ENCODE measurements at regions not wholly inside any gene's neighbourhood (a gene's known extent, or its start where the extent isn't known, plus 50 kb on each side); places are given as distances from the start of the nearest gene placed in this dataset.
"Not testable (repeated sequence)": the region's sequence is repeated elsewhere in the genome, so short reads cannot be mapped to it uniquely, and the experiment has no call there.

DNA sequence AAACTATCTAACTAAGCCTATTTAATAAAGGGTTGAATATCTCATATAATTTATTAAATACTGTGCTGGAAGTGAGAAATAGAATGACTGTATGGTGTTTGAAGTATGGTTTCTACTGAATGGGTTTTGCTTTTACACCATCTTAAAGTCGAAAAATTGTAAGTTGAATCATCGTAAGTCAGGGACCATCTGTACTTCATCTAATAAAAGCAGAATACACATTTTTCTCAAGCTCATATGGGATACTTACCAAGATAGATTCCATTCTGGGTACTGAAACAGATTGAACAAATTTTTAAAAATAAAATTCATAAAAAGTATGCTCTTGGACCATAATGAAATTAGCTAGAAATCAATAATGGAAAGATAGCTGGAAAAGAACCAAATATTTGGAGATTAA is 285.4 kb downstream of the CXCL12 start:
- Histone ChIP-seq H3K36me3 (replicated peaks in 1 of 2; ENCODE audit: control insufficient read depth in 2 of 2, insufficient read depth in 2 of 2, low read length in 2 of 2) (no peaks in the 10 kb centered on the region), H2AK5ac (ENCODE audit: low read depth, low read length) (no peak overlapping the region), H3K23ac (ENCODE audit: low read depth, low read length, poor library complexity) (no peak overlapping the region), H3K4me1 (ENCODE audit: control insufficient read depth in 2 of 2, insufficient read depth in 1 of 2, low read depth in 1 of 2, low read length in 2 of 2) (peaks cover 0 to 9% of the 10 kb centered on the region in 2 donors), H3K14ac (ENCODE audit: low read length) (no peak overlapping the region), H2BK120ac (ENCODE audit: low read depth, low read length) (no peak overlapping the region), H2BK12ac (ENCODE audit: low read length) (no peak overlapping the region), H3K4me3 (ENCODE audit: low read length in 2 of 2) (no peak overlapping the region), H2AFZ (ENCODE audit: low read length) (no peak overlapping the region), H3K27me3 (ENCODE audit: control insufficient read depth in 3 of 3, insufficient read depth in 3 of 3, low read depth in 1 of 3, low read length in 3 of 3) (no peaks in the 10 kb centered on the region), H4K8ac (ENCODE audit: low read depth, low read length) (no peak overlapping the region), H2BK15ac (ENCODE audit: low read length) (no peak overlapping the region), H3K4ac (ENCODE audit: low read length) (no peak overlapping the region), H3K9ac (ENCODE audit: low read depth, low read length, poor library complexity) (no peak overlapping the region), H3K18ac (ENCODE audit: low read length) (no peak overlapping the region), H4K91ac (ENCODE audit: low read depth, low read length, poor library complexity) (no peak overlapping the region), H3K79me1 (ENCODE audit: low read depth, low read length) (no peaks in the 10 kb centered on the region), H2BK5ac (ENCODE audit: low read length) (no peak overlapping the region), H3K4me2 (ENCODE audit: insufficient read depth, low read length, poor library complexity, severe bottlenecking) (no peak overlapping the region), H3K9me3 (replicated peaks in 1 of 2; ENCODE audit: control insufficient read depth in 2 of 2, insufficient read depth in 1 of 2, low read depth in 1 of 2, low read length in 2 of 2) (no peaks in the 10 kb centered on the region), H3K27ac (replicated peaks; ENCODE audit: low read length) (no peak overlapping the region)
- DNase-seq (ENCODE audit: low spot score) = no peak
- no CpG with 5 or more reads among the region's 2 CpGs for WGBS, 2 donors (ENCODE audit: extremely low coverage in 2 of 2, insufficient read length in 2 of 2, insufficient replicate concordance in 1 of 2)

- DNase-seq (ENCODE audit: low spot score); H4K91ac ChIP-seq (ENCODE audit: low read depth, low read length, poor library complexity): not testable (repeated sequence)
These were observed 288.7 kb downstream of the CXCL12 start for GRCh38 chr10:44096217-44096616.

GRCh38 chr10:44089671-44090070 is 295.2 kb downstream of the CXCL12 start:
- Histone ChIP-seq H2BK15ac (ENCODE audit: low read length) (no peak overlapping the region), H3K18ac (ENCODE audit: low read length) (no peak overlapping the region), H2AFZ (ENCODE audit: low read length) (no peak overlapping the region), H2BK120ac (ENCODE audit: low read depth, low read length) (no peak overlapping the region), H3K27me3 (ENCODE audit: control insufficient read depth in 3 of 3, insufficient read depth in 3 of 3, low read depth in 1 of 3, low read length in 3 of 3) (no peaks in the 10 kb centered on the region), H2BK5ac (ENCODE audit: low read length) (no peak overlapping the region), H3K23ac (ENCODE audit: low read depth, low read length, poor library complexity) (no peak overlapping the region), H2AK5ac (ENCODE audit: low read depth, low read length) (no peak overlapping the region), H3K14ac (ENCODE audit: low read length) (no peak overlapping the region), H4K91ac (ENCODE audit: low read depth, low read length, poor library complexity) (no peak overlapping the region), H3K4me3 (ENCODE audit: low read length in 2 of 2) (no peak overlapping the region), H3K27ac (replicated peaks; ENCODE audit: low read length) (no peak overlapping the region), H3K4me1 (ENCODE audit: control insufficient read depth in 2 of 2, insufficient read depth in 1 of 2, low read depth in 1 of 2, low read length in 2 of 2) (peaks cover 0 to 2% of the 10 kb centered on the region in 2 donors), H3K4ac (ENCODE audit: low read length) (no peak overlapping the region), H2BK12ac (ENCODE audit: low read length) (no peak overlapping the region), H3K9me3 (replicated peaks in 1 of 2; ENCODE audit: control insufficient read depth in 2 of 2, insufficient read depth in 1 of 2, low read depth in 1 of 2, low read length in 2 of 2) (peaks cover 0 to 4% of the 10 kb centered on the region in 2 donors), H4K8ac (ENCODE audit: low read depth, low read length) (no peak overlapping the region), H3K9ac (ENCODE audit: low read depth, low read length, poor library complexity) (no peak overlapping the region), H3K36me3 (replicated peaks in 1 of 2; ENCODE audit: control insufficient read depth in 2 of 2, insufficient read depth in 2 of 2, low read length in 2 of 2) (no peaks in the 10 kb centered on the region), H3K79me1 (ENCODE audit: low read depth, low read length) (no peaks in the 10 kb centered on the region), H3K4me2 (ENCODE audit: insufficient read depth, low read length, poor library complexity, severe bottlenecking) (no peak overlapping the region)
- no CpG with 5 or more reads among the region's 1 CpG for WGBS, 2 donors (ENCODE audit: extremely low coverage in 2 of 2, insufficient read length in 2 of 2, insufficient replicate concordance in 1 of 2)
- no peak for DNase-seq (ENCODE audit: low spot score)

More at GRCh38 chr10:44096217-44096616, 288.7 kb downstream of the CXCL12 start:
- not testable (repeated sequence) for H3K9me3 ChIP-seq (replicated peaks in 1 of 2; ENCODE audit: control insufficient read depth in 2 of 2, insufficient read depth in 1 of 2, low read depth in 1 of 2, low read length in 2 of 2); H2BK15ac ChIP-seq (ENCODE audit: low read length); H3K18ac ChIP-seq (ENCODE audit: low read length); H3K4me3 ChIP-seq (ENCODE audit: low read length in 2 of 2); H3K4me1 ChIP-seq (ENCODE audit: control insufficient read depth in 2 of 2, insufficient read depth in 1 of 2, low read depth in 1 of 2, low read length in 2 of 2); H3K4ac ChIP-seq (ENCODE audit: low read length); H3K14ac ChIP-seq (ENCODE audit: low read length); H3K79me1 ChIP-seq (ENCODE audit: low read depth, low read length); H3K4me2 ChIP-seq (ENCODE audit: insufficient read depth, low read length, poor library complexity, severe bottlenecking); H3K36me3 ChIP-seq (replicated peaks in 1 of 2; ENCODE audit: control insufficient read depth in 2 of 2, insufficient read depth in 2 of 2, low read length in 2 of 2); H4K8ac ChIP-seq (ENCODE audit: low read depth, low read length); H2BK120ac ChIP-seq (ENCODE audit: low read depth, low read length); H2AFZ ChIP-seq (ENCODE audit: low read length); H2BK12ac ChIP-seq (ENCODE audit: low read length); H3K27me3 ChIP-seq (ENCODE audit: control insufficient read depth in 3 of 3, insufficient read depth in 3 of 3, low read depth in 1 of 3, low read length in 3 of 3); H3K27ac ChIP-seq (replicated peaks; ENCODE audit: low read length); H3K23ac ChIP-seq (ENCODE audit: low read depth, low read length, poor library complexity); H2BK5ac ChIP-seq (ENCODE audit: low read length); H3K9ac ChIP-seq (ENCODE audit: low read depth, low read length, poor library complexity); H2AK5ac ChIP-seq (ENCODE audit: low read depth, low read length)
- WGBS, 2 donors (ENCODE audit: extremely low coverage in 2 of 2, insufficient read length in 2 of 2, insufficient replicate concordance in 1 of 2) = no CpG with 5 or more reads among the region's 4 CpGs

DNA sequence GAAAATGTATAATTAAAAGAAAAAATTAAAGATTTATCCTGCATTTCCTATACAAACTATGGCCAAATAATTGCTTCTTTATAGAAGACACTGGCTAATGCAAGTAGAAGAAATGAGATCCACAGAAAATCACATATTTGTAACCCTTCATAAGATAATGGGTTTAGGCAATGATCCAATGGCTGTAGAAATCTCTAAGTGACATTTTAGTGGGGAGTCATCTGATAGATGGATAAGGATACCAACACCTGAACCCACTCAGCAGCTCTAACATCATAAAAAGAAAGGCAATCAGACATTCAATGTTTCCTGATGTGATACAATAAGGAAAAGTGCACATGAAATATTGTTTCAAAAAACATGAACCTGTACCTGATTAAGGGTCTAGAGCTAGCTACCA is 297.5 kb downstream of the CXCL12 start:
- Histone ChIP-seq H3K4me3 (ENCODE audit: low read length in 2 of 2) (no peak overlapping the region), H3K9me3 (replicated peaks in 1 of 2; ENCODE audit: control insufficient read depth in 2 of 2, insufficient read depth in 1 of 2, low read depth in 1 of 2, low read length in 2 of 2) (peaks cover 0 to 4% of the 10 kb centered on the region in 2 donors), H3K9ac (ENCODE audit: low read depth, low read length, poor library complexity) (no peak overlapping the region), H3K4ac (ENCODE audit: low read length) (no peak overlapping the region), H3K4me2 (ENCODE audit: insufficient read depth, low read length, poor library complexity, severe bottlenecking) (no peak overlapping the region), H3K27ac (replicated peaks; ENCODE audit: low read length) (no peak overlapping the region), H3K18ac (ENCODE audit: low read length) (no peak overlapping the region), H4K91ac (ENCODE audit: low read depth, low read length, poor library complexity) (no peak overlapping the region), H3K4me1 (ENCODE audit: control insufficient read depth in 2 of 2, insufficient read depth in 1 of 2, low read depth in 1 of 2, low read length in 2 of 2) (peaks cover 0 to 13% of the 10 kb centered on the region in 2 donors), H3K27me3 (ENCODE audit: control insufficient read depth in 3 of 3, insufficient read depth in 3 of 3, low read depth in 1 of 3, low read length in 3 of 3) (no peaks in the 10 kb centered on the region), H2AK5ac (ENCODE audit: low read depth, low read length) (no peak overlapping the region), H2AFZ (ENCODE audit: low read length) (no peak overlapping the region), H3K36me3 (replicated peaks in 1 of 2; ENCODE audit: control insufficient read depth in 2 of 2, insufficient read depth in 2 of 2, low read length in 2 of 2) (no peaks in the 10 kb centered on the region), H3K23ac (ENCODE audit: low read depth, low read length, poor library complexity) (no peak overlapping the region), H4K8ac (ENCODE audit: low read depth, low read length) (no peak overlapping the region), H3K79me1 (ENCODE audit: low read depth, low read length) (no peaks in the 10 kb centered on the region), H2BK120ac (ENCODE audit: low read depth, low read length) (no peak overlapping the region), H2BK12ac (ENCODE audit: low read length) (no peak overlapping the region), H2BK15ac (ENCODE audit: low read length) (no peak overlapping the region), H3K14ac (ENCODE audit: low read length) (no peak overlapping the region), H2BK5ac (ENCODE audit: low read length) (no peak overlapping the region)
- DNase-seq (ENCODE audit: low spot score) = no peak
